ENCODE measurements at regions not wholly inside any gene's neighbourhood (a gene's known extent, or its start where the extent isn't known, plus 50 kb on each side); places are given as distances from the start of the nearest gene placed in this dataset.
"Not testable (repeated sequence)": the region's sequence is repeated elsewhere in the genome, so short reads cannot be mapped to it uniquely, and the experiment has no call there.

GRCh38 chr14:97153527-97153926 is 356.3 kb downstream of the VRK1 start:
- no peak for DNase-seq

- no peak for DNase-seq
Observed at GRCh38 chr14:97155320-97155719, 358.1 kb downstream of the VRK1 start.

- DNase-seq: no peak
Observed at GRCh38 chr14:97155814-97156213, 358.6 kb downstream of the VRK1 start.

- no peak for DNase-seq
Observed at GRCh38 chr14:97156705-97157104, 359.5 kb downstream of the VRK1 start.

GRCh38 chr14:97158102-97158501 is 360.9 kb downstream of the VRK1 start:
- DNase-seq: no peak

GRCh38 chr14:97159124-97159523 is 361.9 kb downstream of the VRK1 start:
- DNase-seq: no peak

GRCh38 chr14:97162621-97163020 is 365.4 kb downstream of the VRK1 start:
- DNase-seq: no peak

GRCh38 chr14:97164021-97164420 is 366.8 kb downstream of the VRK1 start:
- DNase-seq: no peak

DNA sequence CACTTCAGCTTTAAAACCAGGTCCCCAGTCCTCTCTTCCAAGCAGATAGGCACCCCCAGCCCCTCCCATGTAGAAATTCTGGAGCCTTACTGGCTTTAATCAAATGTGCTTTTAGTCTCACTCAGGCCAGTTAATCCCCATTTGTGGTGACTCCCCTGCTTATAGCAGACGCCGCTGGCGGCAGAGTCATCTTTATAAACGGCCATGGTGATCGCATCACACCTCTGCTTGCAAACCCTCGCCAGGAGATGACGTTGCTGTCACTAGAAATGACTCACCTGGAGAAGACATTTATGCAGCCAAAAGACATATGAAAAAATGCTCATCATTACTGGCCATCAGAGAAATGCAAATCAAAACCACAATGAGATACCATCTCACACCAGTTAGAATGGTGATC is 369.3 kb downstream of the VRK1 start:
- no peak for DNase-seq

DNA sequence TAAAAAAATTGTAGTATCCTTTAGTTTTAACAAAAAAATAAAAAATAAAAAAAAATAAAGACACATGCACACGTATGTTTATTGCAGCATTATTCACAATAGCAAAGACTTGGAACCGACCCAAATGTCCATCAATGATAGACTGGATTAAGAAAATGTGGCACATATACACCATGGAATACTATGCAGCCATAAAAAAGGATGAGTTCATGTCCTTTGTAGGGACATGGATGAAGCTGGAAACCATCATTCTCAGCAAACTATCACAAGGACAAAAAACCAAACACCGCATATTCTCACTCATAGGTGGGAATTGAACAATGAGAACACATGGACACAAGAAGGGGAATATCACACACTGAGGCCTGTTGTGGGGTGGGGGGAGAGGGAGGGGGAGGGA is 370.4 kb downstream of the VRK1 start:
- not testable (repeated sequence) for DNase-seq

GRCh38 chr14:97172644-97173043 is 375.5 kb downstream of the VRK1 start:
- no peak for DNase-seq

DNA sequence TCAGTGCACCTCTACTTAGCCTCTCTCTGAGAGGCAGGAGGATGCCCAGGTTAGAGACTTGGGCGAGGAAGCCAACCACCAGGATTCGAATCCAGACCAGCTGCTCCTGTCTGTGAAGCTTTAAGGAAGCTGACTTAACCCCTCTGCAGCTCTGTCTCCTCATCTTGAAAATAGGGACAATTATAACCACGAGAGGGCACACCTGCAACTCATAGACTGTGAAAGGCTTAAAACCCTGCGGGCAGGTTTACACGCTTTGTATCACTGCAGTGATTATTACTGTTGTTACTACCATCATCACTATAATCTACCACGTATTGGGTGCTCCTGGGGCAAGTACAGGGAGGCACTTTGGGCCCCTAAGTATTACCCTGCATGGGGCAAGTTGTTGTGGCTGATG is 379.8 kb downstream of the VRK1 start:
- DNase-seq: no peak

- no peak for DNase-seq
Observed at GRCh38 chr14:97177635-97178034, 380.5 kb downstream of the VRK1 start.

GRCh38 chr14:97178781-97179180 is 381.6 kb downstream of the VRK1 start:
- no peak for DNase-seq

DNA sequence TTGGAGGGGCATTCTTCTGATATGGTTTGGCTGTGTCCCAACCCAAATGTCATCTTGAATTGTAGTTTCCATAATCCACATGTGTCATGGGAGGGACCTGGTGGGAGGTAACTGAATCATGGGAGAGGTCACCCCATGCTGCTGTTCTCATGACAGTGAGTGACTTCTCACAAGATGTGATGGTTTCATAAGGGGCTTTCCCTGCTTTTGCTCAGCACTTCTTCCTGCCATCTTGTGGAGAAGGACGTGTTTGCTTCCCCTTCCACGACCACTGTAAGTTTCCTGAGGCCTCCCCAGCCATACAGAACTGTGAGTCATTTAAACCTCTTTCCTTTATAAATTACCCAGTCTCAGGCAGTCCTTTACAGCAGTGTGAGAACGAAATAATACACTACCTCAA is 382.4 kb downstream of the VRK1 start:
- no peak for DNase-seq

GRCh38 chr14:97180304-97181200 is 383.4 kb downstream of the VRK1 start:
- DNase-seq: no peak

DNA sequence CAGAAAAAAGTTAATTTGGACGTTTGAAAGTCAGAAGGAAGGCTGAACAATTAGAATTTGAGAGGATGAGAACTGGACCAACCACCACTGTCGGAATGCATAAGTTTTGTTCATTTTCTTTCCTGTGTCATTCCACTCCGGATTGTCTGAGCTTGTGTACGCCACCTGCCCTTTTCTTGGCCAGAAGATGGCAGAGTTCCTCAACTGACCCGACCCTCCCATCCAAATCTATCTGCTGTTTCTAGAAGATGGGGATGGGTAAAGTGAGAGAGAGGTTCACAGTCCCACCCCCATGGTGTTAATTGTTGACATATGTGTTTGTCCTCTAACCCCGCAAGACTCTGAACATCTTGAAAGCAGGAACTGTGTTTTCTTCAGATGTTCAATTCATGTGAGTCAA is 388.0 kb downstream of the VRK1 start:
- no peak for DNase-seq

DNA sequence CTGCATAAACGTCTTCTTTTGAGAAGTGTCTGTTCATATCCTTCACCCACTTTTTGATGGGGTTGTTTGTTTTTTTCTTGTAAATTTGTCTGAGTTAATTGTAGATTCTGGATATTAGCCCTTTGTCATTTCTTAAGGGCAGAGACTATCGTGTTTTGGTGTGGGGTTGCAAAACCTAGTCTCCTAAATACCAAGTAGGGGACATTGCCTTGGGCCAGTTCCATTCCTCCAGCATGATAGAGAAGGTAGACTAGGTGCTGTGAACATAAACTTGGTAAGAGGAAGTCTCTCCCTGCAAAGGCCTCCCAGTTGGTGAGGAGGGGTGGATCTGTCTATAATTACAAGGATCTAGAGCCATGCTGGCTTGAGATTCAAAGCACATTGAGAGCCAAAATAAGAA is 390.7 kb downstream of the VRK1 start:
- no peak for DNase-seq

GRCh38 chr14:97196336-97196735 is 399.2 kb downstream of the VRK1 start:
- DNase-seq: no peak

- no peak for DNase-seq
Observed at GRCh38 chr14:97198813-97199212, 401.6 kb downstream of the VRK1 start.

DNA sequence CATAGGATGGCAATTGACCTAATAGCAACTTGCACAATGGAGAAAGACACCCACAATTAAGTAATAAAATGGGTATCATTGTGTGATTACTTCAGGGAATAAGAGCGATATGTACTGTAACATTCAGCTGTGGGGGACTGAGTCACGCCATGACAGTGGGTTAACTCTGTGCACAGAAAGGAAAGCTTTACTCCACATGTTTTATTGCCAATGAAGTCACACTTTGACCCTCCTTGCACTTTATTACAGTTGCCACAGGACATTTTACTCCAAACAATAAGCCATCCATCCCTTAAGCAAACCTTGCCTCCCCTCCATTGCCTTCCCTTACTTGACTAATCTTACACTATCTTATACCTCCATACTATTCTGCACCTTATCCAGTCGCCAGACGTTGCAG is 403.1 kb downstream of the VRK1 start:
- no peak for DNase-seq

- no peak for DNase-seq
Observed at GRCh38 chr14:97206916-97207315, 409.7 kb downstream of the VRK1 start.

DNA sequence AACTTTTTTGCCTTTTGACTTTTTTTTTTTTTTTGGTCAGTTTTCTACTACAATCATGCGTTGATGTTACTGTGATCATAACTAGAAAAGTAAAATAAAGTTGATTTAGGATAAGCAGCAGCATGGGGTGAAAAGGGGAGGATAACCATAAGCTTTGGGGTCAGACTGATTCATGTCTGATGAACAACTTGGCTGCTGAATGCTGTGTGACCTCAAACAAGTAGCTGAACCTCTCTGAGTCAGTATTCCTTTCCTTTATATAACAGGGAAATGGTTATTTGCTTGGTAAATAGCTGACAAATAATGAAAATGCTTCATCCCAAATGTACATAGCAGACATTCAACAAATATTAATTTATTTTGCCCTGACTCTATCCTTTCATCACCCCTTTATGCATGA is 413.0 kb downstream of the VRK1 start:
- no peak for DNase-seq

DNA sequence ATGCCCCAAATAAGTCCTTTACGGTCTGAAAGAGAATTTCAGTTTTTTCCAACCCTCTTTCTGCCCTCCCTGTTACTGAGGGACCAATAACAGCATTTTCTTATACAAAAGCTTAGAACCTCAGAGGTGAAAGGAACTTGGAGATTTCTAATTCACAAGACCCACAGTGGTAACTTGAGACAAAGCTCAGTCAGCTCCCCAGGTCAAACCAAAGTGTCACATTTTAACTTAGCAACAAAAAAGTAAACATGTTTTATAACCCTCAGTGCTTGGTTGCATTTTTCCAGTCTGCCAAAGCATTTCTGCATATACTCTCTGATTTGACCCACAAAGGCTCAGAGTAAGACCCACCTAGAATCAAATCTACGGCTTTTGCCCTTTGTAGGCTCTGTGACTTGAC is 415.2 kb downstream of the VRK1 start:
- DNase-seq: no peak

DNA sequence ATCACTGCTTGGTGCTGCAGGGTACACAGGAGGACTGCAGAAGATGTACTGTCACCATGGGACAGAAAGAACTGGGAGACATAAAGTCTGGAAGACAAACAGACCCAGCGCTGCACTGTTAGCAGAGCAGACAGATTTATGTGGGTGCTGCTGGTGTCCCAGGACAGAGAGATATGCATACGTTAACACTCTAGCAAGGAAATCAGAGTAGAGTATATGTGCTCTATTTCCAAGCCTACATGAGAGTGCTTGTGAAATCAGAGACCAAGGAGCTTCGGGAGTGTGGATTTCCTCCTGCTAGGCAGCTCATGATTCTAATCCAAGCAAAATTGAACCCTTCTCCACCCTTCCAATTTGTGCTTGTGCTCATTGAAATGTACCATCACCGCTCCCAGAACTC is 416.5 kb downstream of the VRK1 start:
- no peak for DNase-seq
